ENCODE measurements at regions not wholly inside any gene's neighbourhood (a gene's known extent, or its start where the extent isn't known, plus 50 kb on each side); places are given as distances from the start of the nearest gene placed in this dataset.
"Not testable (repeated sequence)": the region's sequence is repeated elsewhere in the genome, so short reads cannot be mapped to it uniquely, and the experiment has no call there.

- DNase-seq = no peak
Measured at GRCh38 chr12:131192951-131193350, 239.2 kb downstream of the ADGRD1 start.

- no peak for DNase-seq
Measured at GRCh38 chr12:131194166-131194565, 240.5 kb downstream of the ADGRD1 start.

GRCh38 chr12:131195796-131196195, 242.1 kb downstream of the ADGRD1 start:
- DNase-seq = no peak

DNA sequence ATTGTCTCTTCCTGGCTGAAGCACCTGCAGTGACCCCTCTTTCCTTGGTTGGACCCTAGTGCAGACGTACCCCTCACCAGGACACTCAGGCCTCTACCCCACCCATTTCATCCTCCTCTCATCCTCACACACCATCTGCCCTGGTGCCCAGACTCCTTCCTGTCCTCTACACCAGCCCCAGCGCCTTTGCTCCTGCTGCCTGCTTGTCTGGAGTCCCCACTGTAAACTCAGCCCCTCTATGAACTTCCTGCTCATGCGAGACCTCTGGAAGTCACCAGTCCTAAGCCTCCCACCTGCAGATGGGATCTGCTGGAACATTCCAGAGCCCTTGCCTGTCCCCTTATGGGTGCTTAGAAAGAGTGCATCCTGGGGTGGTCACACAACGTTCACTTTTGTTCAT, 242.5 kb downstream of the ADGRD1 start:
- DNase-seq = no peak

DNA sequence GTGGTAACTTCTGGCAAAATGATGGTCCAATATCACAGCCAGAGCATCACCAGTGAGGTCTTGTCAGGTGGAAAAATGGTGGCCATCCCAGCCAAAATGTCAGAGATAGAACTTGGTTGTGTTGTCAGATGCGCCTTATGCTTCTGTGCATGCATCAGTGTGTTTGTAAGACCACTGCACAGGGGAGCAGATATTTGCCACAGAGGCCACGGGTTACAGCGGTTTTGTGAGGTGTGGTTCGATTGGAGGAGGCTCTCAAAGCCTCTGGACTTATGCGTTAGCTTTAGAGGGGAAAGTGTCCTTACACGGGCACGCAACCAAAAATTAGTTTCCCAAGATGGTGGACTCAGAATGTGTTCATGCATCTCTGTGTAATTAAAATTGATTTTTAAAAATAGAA, 243.8 kb downstream of the ADGRD1 start:
- no peak for DNase-seq

- DNase-seq = no peak
Measured at GRCh38 chr12:131199221-131199620, 245.5 kb downstream of the ADGRD1 start.

GRCh38 chr12:131201912-131202311, 248.2 kb downstream of the ADGRD1 start:
- DNase-seq = not testable (repeated sequence)

DNA sequence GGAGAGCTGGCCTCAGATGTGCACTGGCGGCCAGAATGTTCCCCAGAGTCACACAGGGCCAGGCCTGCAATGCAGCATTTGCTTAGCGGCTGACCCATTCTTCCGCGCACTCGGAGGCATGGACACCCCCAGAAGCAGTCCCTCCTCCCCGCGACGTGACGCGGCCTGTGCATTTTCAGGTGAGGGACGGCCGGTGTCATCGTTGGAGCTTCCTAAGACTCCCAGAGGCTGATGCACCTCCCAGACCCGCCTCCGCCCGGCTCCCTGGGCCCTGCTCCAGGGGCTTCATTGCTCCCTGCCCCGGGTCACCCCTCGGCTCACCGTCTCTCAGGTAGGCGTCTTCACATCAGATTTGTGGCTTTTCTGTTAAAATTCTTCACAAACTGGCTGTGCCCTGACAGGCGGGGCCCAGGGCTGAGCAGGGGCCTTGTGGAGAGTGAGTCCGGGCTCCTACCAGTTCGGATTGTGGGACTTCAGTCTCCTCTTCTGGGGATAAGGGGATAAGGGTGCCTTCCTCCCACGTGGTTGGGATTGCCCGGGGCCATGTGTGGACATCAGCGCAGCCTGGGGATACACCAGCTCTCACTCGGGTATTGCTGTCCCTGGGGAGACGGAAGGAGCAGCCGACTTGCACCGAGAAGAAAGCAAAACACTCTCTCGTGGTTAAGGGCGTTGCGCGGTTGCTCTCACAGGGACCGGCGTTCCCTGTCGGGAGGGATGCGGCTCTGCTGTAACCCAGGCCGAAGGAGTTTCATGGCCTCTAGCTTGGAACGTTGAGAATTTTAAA, 249.1 kb downstream of the ADGRD1 start:
- no peak for DNase-seq

DNA sequence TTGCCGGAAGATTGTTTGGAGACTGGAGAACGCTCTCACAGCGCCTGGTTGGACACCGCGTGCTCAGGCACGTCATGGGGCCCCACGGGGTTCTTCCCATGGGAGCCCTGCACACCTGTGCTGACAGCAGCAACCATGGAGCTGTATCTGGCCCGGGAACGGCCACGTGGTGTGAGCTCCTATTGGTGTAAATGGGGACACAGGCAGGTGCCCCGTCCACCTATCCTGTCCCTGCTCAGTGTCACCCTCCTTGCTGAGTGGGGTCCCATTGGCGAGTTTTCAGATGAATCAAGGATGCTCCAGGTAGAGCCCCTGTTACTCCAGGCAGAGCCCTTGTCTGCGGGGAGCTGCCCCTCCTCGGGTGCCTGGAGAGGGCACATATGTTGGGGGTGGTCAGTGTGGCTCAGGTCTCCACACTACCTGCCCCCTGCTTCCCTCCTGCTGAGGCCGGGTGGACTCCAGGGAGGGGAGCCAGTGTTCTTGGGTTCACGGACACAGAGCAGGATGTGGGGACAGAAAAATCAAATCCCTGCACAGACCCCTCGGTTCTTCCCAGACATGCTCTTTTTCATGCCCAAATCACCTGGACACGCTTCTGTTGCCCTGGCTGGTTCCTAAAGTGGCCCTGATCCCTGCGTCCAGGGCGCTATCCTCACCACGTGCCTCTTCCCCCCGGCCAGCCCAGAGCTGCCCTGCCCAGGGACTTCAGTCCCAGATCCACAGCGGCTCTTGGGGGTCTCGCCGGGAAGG, 250.1 kb downstream of the ADGRD1 start:
- DNase-seq = no peak

DNA sequence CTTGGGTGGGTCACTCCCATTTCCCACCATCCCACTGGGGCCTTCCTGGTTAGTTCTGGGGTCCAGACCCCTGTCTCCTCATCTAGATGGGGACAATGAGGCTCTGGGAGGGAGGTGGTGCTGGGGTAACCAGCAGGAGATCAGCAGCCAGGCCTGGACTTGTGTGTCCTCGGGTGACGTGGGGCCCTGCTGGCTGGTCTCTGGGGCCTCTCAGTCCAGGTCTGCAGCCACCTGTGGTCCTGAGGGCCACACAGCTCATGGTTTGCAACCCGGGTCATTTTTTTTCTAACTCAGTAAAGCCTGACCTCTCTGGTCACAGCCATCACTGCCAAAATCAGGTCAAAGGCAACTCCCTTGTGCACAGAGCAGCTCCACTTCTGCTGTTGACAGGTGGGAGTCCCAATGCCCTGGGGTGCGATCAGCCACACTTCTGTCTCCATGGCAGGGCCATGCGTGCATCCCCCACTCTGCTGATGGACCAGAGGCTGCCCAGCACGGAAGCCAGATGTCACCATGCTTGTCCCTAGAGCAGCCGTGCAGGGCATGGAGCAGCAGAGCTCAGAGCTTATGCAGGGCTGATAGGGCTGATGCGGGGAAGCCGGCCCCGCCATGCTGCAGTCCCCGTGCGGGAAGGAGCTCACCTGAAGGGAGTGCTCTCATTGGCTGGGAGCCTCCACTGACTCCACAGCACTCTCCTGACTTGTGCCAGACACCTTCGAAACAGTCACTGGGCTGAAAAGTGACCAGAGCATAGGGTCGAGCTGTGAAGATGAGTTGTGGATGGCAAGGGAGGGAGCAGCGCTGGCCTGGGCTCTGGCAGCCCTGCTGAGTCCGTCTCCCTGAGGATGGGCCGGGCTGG, 250.9 kb downstream of the ADGRD1 start:
- no peak for DNase-seq

DNA sequence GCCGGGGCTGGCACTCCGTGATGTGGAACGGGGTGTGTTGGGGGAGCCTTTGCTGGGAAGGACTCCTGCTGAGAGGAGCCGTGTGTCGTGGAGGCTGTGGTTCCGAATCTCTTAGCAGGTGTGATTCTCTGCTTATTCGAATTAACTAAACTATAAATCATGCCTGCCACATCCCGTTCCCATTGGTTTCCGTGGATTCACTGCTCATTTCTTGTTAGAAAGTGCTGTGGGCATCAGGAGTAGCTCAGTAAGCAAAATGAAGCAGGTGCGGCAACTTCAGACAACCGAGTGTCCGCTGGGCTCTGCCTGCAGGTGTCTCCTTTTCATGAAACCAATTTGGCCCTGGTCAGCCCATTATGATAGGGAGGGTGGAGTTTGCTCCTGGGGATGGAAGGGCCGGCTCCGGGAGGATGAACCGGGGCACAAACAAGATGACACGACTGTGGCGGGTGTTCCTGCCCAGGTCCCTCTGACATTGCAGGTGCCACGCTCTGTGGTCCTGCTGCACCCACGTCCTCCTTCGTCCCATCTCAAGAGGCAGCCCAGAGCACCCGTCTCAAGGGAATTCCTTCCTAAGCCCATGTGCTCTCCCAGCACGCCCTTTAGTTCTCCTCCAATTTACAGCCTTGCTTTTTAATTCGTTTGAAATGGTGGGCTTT, 251.7 kb downstream of the ADGRD1 start:
- DNase-seq = not testable (repeated sequence)

GRCh38 chr12:131206630-131207299, 253.1 kb downstream of the ADGRD1 start:
- not testable (repeated sequence) for DNase-seq

DNA sequence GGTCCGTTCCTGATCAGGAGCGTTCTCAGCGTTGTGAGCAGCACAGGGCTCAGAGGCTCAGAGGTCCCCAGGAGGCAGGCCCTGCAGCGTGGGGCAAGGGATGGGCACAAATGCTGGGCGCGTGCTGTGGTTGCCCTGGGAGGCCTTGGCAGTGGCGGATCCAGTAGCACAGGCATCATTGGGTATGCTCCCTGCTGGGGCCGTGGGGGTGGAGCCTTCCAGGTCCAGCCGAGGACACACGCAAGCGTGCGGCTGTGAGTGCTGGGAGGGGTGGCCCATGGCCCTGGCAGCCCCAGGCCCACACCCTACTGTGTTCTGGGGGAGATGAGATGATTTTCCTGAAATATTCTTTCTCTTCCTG, 253.6 kb downstream of the ADGRD1 start:
- not testable (repeated sequence) for DNase-seq

DNA sequence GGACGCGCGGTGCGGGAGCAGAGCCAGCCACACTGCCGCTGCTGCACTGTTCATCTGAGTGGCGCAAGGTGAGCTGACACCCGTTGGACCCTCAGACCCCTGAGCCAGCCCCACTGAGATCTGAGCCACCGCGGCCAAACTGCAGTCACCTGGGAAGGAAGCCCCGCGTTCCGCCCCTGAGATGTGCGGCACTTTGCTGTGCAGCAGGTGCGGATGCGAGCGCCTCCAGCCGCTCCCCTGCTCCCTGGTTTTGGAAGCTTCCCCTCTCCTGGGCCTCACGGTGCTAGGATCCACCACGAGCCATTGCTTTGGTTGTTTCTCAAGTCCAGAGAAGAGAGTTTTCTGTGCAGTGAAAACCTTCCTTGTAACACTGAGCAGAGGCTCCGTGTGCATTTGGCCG, 254.1 kb downstream of the ADGRD1 start:
- not testable (repeated sequence) for DNase-seq

DNA sequence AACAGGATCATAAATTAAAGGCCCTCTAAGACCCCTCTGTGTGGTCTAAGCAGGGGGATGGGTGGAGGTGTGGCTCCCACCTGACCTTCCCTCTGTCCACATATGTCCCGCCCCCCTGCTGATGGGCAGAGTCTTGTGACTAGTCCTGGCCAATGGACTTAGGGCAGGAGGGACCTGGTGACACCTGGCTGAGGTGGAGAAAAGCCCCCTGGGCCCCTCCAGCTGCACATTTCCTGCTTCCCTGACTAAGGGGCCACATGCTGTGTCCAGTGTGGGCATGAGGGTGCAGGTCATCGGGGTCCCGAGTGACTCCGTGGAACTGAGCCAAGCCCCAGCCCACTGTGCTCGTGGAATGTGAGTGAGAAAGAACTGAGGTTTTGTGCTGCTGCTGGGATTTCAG, 254.7 kb downstream of the ADGRD1 start:
- no peak for DNase-seq

DNA sequence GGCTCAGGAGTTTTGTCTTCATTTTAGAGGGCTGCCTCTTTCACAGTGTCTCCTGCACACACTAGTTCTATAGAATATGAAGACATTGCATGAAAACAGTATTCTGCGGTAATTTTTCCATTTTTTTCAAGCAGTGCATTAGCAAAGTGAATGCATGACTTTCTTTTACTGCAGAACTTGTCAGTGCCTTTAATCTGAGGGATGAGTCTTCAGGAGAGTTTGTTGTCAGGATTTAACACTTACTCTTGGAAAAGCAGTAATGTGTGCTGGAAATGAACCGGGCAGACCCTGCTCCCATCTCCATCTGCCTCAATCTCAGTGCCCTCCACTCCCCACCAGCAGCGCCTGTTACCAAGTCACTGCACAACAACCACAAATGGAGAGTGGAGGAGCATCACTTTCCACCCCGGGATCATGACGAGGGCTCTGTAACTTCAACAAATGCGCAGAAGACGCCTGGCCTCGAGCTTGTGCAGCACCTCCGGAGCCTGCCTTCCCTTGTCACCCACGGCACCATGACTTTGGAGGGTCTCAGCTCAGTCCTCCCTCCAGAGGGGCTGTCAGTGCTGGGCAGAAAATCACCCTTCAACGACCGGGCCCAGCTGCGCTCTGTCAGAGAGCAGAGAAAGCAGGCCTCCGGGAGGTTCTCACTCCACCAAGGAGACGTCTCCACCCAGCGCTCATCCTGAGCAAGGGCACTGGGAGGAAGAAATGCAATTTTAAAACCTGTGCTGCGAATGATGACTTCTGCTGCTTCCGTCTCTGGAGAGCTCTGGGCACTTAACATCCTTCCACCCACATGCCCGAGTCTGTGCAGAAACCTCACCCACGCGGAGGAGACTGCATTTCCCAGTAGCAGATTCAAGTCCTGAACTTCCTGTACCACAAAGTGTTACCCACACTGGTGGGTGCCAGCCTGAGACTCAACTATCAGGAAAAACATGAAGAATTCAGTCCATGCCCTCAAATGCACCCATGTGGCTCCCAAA, 255.7 kb downstream of the ADGRD1 start:
- peak in 1 of 2 donors; percentile 38 for DNase-seq

DNA sequence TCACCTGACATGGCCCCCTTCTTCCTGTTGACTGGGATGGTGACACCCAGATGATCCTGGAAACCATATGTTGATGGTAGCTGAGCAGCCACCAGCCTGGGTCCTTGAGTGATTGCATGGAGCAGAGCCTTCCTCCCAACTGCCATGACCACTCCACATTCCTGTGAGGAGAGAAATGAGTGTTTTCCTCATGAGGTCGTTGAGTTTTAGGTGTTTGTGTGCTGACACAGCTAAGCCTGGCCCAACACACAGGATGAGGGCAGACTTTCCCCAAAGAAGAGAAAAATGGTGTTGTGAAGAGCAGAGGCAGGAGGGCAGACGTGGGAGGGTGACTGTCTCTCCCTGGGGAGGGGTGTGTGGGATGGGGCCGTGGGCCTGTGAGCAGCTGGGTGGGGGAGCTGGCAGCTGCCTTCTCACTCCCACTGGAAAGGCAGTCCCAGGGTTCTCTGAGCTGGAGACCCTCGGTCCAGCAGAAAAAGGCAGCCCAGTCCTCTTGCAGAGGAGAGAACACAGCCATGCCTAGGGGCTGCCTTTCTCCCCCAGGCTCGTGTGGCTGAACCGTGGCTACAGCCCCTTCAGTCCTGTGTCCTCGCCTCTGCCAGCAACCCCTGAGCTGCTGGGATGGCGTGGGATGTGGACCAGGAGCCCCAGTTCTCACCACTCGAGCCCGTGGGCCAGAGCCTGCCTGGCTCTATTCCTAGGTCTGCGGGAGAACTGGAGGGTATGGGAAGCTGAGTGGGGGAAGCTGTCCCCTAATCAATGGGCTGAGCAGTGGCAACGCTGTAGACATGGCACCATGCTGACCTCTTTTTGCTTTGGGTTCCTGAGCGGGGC, 257.0 kb downstream of the ADGRD1 start:
- DNase-seq = no peak

DNA sequence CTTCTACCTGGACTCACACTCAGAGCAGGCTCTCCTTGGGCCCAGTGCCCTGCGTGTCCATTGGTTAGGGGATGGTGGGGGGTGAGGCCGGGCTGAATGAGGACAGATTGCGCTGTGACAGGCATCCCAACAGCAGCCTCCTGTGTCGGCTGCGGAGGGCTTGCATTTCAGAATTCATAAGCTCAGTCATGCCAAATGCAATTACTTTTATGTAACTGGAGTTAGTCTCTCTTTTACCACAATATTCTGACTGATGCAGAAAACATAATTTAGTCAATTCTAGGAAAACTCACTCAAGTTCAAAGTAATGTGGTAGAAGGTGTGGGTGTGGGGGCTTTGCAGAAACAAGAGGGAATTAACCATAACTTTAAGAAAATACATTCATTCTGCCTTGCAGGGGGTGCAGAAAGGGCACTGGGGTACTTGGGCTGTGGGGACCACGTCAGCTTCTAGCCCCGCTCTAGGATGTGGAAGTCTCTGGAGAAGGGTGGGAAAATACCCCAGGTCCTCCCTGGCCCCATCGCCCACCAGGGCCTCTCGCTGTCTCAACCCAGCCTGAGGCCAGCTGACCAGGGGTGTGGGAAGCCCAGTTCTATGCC, 257.7 kb downstream of the ADGRD1 start:
- no peak for DNase-seq

DNA sequence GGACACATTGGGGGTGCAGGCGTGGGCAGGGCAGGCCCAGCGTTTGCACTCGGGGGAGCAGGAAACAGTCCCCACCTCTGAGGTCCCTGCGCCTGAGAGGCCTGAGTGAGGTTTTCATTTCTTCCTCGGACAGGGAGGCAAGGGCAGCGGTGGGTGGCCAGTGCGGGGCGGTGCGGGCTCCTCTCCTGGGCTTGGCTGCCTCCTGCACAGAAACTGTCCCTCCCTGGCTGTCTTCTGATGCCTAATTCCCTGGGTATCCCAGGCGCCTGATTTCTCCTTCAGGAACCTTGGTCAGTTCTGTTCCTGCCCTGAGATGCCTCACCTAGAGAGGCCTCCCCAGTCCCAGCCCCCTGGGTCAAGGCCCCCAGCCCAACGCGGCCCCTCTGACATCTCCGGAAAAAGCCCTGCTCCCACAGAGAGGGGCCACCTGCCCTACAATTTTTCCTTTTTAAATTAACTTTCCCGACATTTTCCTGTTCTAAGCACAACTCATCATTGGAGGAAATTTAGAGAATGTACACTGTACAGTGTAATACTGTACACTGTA, 260.3 kb downstream of the ADGRD1 start:
- DNase-seq = no peak
